Stimulated activated CD4-positive, alpha-beta T cell treated with anti-CD3 and anti-CD28 coated beads, Interleukin-15, amount 100 ng/mL, for 24 hours (primary cell): ENCODE measurements at regions not wholly inside any gene's neighbourhood (a gene's known extent, or its start where the extent isn't known, plus 50 kb on each side); places are given as distances from the start of the nearest gene placed in this dataset.
"Not testable (repeated sequence)": the region's sequence is repeated elsewhere in the genome, so short reads cannot be mapped to it uniquely, and the experiment has no call there.

Experiments used
- DNase-seq: peaks from one replicate; pipeline ENCODE4 v3.0.0-alpha.2; 2020

DNA sequence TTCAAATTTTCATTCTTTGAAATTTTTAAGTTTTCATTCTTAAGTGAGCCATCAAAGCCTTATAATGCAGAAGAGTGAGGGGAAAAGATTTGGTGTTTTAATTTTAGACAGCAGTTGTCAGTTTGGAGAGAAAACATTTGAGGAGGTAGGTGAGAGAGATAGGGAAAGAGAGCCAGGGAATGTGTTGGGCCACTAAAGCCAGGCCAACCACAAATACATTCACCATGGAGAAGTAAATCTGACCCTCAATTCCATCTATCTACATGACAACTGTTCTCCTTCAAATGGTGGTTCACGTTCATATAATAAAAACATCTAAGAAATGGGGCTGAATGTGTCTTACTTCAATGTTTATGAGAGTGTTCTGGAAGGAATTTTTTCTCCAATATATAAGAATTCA, 553.0 kb upstream of the SYT4 start:
- DNase-seq, result no peak

DNA sequence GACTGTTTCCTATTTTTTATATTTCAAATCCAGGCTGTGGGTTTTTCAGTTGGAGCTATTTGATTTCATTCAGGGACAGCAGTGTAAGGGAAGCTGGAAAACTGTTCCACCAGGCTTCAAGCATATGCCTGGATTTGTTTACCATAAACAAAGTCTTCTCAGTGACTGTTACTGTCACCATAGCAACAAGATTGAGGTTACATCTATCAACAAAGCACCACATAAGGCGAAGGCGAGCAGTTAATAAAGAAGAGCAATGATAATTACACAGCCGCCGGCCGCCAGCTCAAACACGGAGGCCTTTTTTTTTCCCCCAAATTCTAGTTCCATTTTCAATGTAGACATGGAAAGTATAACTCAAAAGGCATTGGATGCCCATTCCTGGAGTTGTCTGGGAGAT, 553.7 kb upstream of the SYT4 start:
- no peak for DNase-seq

DNA sequence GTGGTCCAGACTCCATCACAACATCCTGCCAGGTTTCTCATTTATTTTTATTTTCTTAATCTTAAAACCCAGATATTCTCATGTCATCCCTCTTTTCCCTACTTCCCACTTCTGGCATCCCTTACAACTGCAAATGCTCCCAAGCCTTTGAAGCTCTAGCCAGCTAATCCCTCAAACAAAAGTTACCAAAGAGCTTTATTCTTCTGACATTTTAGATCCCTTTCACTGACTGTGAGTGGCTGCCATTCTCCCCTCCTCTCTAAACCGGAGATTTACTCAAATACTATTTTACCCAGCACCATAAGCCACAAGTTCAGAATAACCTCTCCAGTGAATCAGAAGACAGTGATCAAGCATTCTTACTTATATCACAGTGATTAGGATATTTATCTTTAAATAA, 569.0 kb upstream of the SYT4 start:
- no peak for DNase-seq

DNA sequence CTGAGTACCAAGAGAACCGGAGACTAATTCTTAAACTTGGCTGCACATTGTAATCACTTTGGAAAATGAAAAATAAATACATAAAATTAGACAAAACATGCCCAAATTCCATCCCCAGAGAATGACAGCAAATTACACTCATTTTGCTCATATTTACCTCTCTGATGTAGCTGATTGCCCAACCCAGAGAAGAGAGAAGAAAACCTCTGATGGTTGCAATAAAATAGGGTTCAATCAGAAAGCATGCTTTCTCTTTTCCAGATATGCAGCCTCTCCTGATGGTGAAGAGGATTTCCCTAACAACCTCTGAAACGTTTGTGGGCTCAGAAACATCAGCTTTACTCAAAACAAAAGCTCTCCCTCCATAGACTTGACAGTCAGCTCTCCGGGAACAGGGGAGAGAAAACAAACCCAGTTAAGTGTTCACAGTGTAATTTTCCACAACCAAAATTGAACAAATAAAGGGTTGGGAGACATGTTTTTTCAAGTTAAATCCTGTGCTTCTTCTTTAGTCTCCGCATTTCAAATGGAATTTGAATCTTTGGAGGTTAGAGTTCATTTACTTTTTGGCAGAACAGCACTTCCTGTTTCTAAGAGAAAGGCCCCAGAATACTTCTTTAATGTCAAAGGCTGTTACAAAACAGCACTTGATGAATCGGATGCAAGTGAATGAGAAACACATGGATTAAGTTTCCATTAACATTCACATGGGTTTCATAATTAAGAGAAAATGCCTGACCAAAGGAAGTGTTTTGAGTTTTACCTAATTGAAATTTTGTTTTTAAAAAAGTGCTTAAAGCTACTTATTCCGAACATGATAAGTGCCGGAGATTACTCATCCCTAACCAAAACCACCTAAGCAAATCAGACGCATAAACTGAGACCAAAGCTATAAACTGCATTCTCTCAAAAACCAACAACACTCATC, 570.1 kb upstream of the SYT4 start:
- no peak for DNase-seq

DNA sequence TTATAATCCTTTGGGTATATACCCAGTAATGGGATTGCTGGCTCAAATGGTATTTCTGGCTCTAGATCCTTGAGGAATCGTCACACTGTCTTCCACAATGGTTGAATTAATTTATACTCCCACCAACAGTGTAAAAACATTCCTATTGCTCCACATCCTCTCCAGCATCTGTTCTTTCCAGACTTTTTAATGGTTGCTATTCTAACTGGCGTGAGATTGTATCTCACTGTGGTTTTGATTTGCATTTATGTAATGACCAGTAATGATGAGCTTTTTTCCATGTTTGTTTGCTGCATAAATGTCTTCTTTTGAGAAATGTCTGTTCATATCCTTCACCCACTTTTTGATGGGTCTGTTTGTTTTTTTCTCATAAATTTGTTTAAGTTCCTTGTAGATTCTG, 572.5 kb upstream of the SYT4 start:
- DNase-seq, result not testable (repeated sequence)

DNA sequence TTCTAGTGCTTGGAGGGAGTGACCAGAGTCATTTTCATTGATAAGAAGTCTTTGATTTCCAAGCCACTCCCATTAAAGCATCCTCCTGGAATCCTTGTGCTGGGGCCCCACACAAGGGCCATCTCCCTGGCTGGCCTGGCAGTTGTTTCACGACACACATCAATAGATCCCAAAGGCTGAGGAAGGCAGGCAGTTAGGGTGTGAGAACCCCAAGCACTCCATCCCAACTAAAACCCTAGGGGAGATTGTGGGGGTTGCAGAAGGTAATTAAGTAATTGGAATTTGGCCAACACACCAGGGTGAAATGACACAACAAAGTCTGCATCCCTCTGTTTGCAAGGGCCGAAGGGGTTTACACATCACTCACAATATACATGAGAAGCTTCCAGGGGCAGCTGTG, 578.1 kb upstream of the SYT4 start:
- no peak for DNase-seq

DNA sequence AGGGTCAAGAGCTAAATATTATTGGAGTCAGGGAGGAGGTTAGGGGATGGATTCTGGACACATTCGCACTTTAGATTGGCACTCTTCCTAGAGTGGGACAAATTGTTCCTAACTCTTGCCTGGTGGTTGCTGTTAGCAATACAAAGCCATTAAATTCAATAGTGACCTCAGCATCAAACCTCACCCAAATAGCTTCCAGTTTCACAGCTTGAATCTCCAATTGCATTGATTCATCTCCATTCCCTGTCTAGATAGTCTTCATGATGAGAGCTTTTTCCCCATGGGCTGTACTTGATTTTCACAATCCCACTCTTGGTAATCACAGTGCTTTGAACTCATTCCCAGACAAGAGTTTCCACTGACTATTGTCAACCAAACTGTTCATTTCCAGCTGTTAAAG, 585.9 kb upstream of the SYT4 start:
- DNase-seq, result no peak

DNA sequence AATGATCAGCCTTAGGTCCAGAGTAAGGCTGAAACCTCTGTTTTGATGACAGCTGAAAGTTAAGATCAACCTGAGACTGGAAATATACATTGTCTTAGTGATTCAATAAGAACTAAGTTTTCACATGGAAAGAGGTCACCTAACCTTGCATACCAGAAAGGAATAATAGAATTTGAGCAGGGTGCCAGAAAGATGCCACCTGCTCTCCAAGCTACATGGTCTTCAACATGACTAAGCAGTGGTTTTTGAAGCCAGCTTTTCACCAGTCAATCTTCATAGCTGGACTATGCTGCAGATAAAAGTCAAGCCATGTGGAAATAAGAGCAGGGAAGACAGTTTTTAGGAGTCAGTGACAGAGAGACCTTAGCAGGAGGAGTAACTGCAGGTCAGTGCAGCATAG, 589.4 kb upstream of the SYT4 start:
- no peak for DNase-seq

DNA sequence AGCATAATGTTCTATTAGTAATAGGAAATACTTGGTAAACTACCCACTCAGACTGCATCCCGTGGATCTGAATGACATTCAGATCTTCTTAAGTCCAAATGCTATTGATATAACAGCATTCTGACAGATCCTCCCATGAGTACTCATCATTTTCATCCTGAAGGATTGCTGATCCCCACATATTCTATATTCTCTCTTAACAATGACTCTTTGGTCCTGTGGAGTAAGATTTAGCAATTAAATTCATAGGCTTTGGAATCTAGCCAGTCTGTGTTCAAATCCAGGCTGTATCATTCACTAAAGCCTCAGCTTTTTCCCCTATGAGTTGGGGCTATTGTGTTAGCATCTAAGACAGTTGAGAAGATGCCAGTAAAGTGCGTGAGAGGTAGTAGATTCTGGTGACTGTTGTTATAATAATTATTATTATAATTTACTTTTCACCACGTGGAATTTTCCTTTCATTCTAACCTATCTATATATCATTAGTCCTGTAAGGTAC, 591.3 kb upstream of the SYT4 start:
- no peak for DNase-seq

DNA sequence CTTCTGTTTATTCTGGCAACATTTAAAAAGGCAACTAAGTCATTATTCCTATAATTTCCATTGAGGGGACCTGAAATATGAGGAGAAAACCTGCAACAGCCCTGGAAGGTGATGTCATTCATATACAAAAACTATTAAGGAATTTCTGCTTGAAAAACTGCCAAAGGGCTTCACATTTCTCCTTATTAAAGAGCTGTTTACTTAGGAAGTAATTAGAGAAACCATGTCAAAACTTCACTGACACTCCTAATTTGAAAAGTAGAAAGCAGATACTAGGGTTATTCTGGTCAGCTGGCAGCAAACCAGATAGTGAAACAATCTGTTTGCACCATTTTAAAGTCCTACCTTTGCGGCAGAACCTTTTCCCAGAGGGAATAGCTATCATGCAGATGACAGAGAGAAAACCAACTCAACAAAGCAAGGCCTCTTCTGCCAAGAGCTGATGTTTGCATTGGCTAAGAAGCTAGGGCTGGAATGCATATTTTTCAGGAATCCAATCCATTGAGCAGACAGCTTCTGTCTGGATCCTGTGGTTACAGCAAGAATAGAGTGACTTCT, 592.2 kb upstream of the SYT4 start:
- no peak for DNase-seq

DNA sequence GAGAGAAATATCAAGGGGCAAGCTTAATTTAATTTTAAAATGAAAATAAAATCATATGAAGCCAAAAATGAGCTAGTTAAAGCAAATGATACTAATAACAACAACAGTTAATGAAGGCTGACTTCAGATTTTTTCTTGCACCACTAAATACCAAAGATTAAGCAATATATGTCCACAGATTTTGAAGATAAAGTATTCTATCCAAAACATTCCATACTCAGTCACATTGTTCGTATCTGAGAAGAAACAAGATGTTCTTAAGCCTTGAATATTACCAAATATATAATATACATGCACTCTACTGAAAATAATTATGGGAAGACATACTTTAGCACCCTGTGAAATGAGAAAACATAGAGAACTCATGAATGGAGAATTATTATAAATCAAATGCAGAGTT, 593.3 kb upstream of the SYT4 start:
- DNase-seq, result no peak

DNA sequence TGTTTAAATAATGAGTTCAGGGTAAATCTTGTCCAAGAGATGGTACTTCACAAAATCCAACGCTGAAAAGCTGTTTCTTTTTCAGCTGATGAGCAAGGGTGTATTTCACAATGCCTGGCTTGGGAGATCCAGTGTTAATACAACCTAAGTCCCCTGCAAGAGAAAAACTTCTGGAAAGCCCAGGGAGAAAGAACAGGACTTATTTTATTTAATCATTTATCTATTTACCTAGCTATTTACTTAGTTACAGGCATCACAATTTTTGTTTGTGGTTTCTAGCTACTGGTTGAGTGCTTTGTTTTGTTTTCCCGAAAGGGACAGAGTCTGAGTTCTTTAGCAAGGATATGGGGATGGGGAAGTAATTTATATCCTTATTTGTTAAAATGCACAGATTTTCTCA, 598.2 kb upstream of the SYT4 start:
- no peak for DNase-seq

DNA sequence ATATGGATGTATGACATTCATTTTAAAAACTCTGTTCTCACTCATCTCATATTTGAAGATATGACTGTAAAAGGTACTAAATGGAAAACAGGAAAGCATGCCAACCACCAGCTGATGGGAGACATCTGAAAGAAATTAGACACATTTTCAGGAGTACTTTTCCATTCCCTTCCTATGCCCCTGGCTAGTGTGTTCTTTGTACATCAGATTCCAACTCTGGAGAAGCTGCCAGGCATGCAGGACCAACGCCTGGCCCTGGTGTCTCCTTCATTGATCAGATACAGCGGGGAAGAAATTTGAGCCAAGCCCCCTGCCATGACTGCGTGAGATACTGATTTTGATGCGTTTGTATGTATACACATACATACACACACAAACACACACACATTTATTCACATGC, 599.0 kb upstream of the SYT4 start:
- no peak for DNase-seq

DNA sequence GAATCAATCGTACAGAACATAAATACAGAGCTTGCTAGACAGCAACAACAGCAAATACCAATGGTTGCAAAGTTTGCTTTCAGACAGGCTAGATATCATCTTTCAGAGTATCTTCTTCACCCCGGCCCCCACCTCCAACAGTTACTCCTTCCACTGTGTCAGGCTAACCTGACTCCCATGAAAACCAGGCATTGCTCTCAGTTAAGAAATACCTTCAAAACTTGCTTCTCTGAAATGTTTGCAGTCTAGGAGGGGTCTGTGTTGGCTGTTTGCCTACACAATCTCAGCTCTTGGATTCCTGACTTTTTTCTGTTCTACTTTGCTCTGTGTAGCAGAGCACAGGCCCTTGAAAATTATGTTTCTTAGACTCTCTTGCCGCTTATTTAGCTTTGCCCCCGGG, 599.5 kb upstream of the SYT4 start:
- no peak for DNase-seq

DNA sequence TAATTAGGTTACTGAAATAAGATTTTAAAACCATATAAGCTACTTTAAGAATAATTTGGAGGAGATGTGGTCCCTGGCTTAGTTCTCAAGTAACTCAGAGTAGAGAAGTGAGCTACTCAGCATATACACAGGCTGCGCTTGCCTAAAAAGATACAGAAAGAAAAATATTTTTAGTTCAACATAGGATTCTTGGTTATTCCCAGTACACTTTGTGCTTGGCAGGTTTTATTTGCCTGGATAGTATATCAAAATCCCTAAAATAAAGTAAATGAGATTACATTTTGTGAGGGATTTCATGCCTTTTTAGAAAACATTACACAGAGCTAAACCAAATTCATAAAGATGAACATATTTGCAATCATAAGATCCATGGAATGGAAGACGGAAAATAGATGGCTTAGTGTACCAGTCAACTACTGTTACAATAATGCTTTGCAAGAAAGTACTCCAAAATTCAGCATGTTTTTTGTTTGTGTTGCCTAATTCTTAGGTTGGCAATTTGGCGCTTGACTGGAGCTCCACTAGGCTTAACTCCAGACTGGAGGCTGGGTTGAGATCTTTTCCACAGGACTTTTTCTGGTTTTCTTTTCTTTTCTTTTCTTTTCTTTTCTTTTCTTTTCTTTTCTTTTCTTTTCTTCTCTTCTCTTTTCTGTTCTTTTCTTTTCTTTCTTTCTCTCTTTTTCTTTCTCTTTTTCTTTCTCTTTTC, 600.5 kb upstream of the SYT4 start:
- DNase-seq, result no peak

DNA sequence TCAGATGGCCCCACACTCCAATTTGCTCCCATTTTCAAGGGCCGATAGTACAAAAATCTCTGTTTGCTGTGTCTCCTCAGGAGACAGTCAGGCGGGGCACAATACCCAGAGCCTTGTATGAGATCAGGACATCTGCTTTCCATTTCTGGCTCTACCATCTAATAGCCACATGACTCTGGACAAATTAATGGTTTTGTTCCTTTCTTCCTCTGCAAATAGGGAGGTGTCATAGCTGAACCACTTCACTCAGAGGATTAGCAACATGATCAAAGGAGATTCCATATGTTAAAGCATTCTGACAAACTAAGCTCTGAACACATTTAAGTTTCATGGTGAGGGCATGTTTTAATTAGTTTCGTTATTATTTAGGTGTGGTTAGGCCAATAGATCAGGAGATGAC, 602.1 kb upstream of the SYT4 start:
- DNase-seq, result no peak

DNA sequence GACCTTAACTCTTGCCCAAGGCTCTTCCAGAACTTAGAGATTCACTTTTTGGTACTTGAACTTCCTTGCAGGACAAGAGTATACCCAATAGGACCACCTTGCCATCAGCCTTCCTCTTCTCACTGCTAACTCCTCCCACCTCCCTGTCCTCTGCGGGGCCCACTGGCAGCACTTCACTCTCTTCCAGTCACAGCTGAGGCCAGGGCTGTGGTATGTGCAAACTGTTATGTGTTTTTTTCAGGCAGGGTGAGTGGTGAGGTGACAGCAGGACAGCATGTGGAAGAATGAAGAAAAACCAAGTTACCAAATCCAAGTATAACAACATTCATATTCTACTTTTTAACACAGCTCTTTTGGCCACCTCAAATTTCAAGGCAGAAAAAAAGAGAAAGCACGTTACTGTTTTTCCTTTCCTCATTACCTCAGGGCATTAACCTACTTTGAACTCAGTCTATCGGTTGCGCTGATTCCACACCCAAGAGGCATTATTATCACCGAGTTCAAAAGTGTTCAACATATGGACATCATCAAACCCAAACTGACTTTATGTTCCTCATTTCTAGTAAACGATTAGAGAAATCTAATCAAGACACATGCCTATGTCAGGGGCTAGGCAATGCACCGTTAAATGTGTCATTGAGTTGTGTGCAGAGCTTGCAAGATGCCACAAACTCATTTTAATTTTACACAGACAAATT, 605.2 kb upstream of the SYT4 start:
- DNase-seq, result no peak

DNA sequence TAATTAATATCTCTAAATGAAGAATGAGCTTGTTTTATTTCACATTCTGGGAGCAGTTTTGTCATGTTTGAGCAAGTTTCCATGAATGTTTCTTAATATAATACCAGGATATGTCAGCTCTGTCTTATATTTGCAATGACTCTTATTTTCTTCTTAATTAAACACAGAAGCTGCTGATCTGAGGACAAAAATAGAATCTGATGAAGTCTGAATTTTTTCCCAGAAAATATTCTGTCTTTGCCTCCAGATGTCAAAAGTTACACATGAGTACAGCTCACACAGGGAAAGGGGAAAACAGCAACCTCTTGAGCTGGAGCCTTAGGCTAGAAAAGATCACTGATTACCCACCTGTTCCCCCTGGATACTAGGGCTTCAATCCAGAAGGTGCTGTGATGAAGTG, 606.6 kb upstream of the SYT4 start:
- DNase-seq, result no peak

DNA sequence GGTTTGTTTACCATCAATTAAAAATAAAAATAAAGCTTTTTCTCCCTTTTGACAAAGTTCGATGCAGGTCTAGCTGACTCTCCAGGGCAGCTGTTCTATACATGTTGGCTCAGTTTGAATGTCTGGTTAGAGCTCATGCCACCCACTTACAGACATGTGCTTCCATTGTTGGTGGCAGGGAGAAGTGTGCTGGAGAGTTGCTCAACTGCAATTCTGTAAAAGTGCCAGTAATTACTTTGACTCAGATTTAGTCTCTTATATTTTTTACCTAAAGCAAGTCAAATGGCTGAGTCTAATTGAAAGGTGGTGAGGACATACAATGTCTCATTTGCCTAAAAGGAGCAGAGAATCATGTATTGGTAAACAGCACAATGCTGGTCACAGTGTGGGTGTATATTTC, 609.1 kb upstream of the SYT4 start:
- no peak for DNase-seq

DNA sequence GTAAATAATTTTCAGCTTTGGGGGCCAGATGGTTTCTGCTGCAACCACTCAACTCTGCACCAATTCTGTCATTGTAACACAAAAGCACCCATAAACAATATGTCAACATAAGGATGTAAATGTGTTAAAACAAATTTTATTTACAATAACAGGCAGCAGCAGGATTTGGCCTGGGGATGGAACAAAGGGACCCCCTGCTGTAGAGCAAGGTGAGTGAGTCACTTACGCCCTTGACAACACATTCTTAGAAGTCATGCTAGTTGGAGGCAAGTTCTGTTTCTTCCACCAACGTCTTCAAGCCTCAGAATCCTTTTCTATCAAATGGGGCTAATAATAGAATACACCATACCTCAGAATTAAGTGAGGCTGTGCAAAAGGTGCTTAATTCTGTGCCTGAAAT, 610.2 kb upstream of the SYT4 start:
- no peak for DNase-seq

DNA sequence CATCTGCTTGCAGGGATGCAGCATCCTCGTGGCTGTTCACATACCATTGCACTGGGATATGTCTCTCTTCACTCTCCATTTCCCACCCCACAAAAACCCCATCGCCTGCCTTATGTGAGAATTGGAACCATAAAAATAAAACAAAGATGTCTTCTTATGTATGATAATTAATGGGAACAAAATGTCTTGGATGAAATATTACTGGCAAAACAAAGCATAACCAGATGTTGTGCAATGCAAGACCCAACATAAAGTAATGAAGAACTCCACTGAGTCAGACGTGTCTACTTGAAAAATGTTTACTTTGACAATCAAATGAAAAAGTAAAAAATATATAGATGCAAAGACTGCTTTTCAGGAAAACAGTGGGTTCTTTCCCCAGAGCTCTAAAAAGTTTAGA, 611.3 kb upstream of the SYT4 start:
- no peak for DNase-seq

DNA sequence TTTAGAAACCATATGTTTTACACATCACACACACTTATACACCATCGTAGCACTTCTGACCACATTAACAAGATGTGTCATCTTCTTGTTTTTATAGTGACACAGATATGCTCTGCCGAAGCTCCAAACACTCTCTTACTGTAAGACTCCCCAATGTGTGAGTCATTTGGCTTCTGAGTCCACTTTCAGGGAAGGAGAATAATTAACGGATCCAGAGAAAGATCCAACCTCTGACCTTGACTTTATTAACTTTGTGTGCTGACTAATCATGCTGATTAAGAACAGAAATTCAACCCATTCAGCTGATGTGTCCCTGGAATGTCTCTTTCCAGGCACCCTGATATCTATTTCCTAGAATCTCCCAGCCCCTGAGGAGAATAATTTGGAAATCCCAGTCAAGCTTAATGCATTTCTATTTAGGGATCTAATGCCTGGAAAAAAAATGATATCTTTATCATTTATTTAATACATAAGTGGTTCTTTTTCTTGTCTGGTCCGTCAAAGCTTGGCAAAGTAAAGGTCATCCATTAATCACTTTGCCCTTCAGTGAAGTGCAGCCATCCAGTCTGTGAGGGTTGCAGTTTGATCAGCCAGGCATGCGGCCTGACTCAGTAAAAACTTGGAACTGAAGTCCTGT, 615.8 kb upstream of the SYT4 start:
- DNase-seq, result no peak
